Fibroblast of mammary gland (primary cell): ENCODE measurements at regions not wholly inside any gene's neighbourhood (a gene's known extent, or its start where the extent isn't known, plus 50 kb on each side); places are given as distances from the start of the nearest gene placed in this dataset.

ENCODE experiments used
- DNase-seq: peaks from one replicate; pipeline ENCODE4 v3.0.0-alpha.2; 2010; ENCODE audit warnings: low read depth
- H3K4me3 ChIP-seq: 2 replicates; pipeline ENCODE4 v1.5.1; 2011; ENCODE audit warnings: low read depth, mild to moderate bottlenecking, low read length, moderate library complexity; ENCODE audit not compliant: control insufficient read depth
- TF ChIP-seq, protein P1 (sequence below): conservative IDR thresholded peaks from 2 replicates; pipeline ENCODE4 v1.5.1; 2011; ENCODE audit warnings: low read depth, low read length, inconsistent platforms; ENCODE audit not compliant: control insufficient read depth, insufficient read depth

DNA sequence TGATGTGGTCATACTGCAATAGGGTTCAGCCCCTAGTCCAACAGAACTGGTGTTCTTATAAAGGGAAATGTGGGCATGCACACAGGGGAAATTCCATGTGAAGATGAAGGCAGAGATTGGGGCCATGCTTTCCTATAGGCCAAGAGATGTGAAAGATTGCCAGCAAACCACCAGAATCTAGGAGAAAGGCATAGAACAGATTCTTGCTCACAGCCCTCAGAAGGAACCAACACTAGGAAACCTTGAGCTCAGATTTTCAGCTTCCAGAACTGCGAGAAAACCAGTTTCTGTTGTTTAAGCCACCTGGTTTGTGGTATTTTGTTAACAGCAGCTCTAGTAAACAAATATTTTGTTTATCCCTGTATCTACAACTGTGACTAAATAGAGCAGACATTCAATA lies 197.6 kb upstream of the CITED2 start:
- DNase-seq: no peak

DNA sequence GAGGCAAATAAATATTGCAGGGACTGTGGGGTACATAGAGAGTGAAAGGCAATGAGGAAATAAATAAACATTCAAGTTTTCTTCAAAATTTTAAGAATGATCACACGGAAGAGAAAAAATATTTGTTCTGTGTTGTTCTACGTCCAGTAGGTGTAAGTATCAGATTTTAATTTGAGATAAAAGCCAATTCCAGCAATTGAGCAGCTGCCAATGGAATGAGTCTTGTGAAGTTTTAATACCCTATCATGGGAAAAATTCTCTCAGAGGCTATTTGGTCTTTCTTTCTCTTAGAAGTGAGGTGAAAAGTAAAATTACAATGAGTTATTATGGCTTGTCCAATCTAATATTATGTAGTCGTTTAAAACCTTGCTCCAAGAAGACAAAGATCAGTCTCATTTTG lies 195.7 kb upstream of the CITED2 start:
- no peak overlapping the region for H3K4me3 ChIP-seq
- TF ChIP-seq, protein P1, sequence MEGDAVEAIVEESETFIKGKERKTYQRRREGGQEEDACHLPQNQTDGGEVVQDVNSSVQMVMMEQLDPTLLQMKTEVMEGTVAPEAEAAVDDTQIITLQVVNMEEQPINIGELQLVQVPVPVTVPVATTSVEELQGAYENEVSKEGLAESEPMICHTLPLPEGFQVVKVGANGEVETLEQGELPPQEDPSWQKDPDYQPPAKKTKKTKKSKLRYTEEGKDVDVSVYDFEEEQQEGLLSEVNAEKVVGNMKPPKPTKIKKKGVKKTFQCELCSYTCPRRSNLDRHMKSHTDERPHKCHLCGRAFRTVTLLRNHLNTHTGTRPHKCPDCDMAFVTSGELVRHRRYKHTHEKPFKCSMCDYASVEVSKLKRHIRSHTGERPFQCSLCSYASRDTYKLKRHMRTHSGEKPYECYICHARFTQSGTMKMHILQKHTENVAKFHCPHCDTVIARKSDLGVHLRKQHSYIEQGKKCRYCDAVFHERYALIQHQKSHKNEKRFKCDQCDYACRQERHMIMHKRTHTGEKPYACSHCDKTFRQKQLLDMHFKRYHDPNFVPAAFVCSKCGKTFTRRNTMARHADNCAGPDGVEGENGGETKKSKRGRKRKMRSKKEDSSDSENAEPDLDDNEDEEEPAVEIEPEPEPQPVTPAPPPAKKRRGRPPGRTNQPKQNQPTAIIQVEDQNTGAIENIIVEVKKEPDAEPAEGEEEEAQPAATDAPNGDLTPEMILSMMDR: no peak
- DNase-seq: no peak

More for the DNA sequence above, 197.6 kb upstream of the CITED2 start:
- no peak overlapping the region for H3K4me3 ChIP-seq
- TF ChIP-seq, protein P1: no peak

DNA sequence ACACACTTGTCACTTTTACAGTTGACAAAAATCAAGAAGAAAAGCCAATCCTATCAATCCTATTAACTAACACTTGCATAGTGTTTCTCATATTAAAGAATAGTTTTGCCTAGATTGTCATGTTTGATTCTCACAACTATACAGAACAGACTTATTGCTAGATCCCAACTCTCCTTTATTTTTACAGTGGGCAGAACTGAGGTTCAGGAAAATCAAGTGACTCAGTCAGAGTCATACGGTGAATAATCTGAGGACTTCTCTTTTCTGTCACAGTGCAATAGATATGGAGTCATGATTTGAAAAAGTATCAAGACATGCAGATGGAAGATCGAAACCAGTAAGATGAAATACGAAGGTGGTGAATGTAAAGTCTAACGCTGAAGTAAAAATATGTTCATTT lies 195.1 kb upstream of the CITED2 start:
- no peak overlapping the region for H3K4me3 ChIP-seq
- TF ChIP-seq, protein P1: no peak
- DNase-seq: peak; percentile 84

- H3K4me3 ChIP-seq: no peak overlapping the region
- TF ChIP-seq, protein P1: no peak
- peak; percentile 88 for DNase-seq
Measured at GRCh38 chr6:139568956-139569538, 194.6 kb upstream of the CITED2 start.

GRCh38 chr6:139568151-139568955 lies 193.9 kb upstream of the CITED2 start:
- no peak overlapping the region for H3K4me3 ChIP-seq
- TF ChIP-seq, protein P1: no peak
- no peak for DNase-seq

GRCh38 chr6:139567095-139567494 lies 192.6 kb upstream of the CITED2 start:
- DNase-seq: peak; percentile 24
- H3K4me3 ChIP-seq: no peak overlapping the region
- TF ChIP-seq, protein P1: no peak
